Nephron progenitor cell (in vitro differentiated cells): ENCODE measurements at regions not wholly inside any gene's neighbourhood (a gene's known extent, or its start where the extent isn't known, plus 50 kb on each side); places are given as distances from the start of the nearest gene placed in this dataset.

Experiments used
- DNase-seq: peaks from one replicate; pipeline ENCODE4 v3.0.0; 2021
- H3K27ac Mint-ChIP-seq: 2 replicates; pipeline ENCODE4 v1.8.0; 2021; ENCODE audit warnings: mild to moderate bottlenecking, moderate library complexity, mixed read lengths
- H3K27me3 Mint-ChIP-seq: 2 replicates; pipeline ENCODE4 v1.8.0; 2021; ENCODE audit warnings: mild to moderate bottlenecking, low read depth, mixed read lengths; ENCODE audit not compliant: poor library complexity
- H3K36me3 Mint-ChIP-seq: 2 replicates; pipeline ENCODE4 v1.8.0; 2021; ENCODE audit warnings: low read depth, mixed read lengths
- H3K4me1 Mint-ChIP-seq: 2 replicates; pipeline ENCODE4 v1.8.0; 2021; ENCODE audit warnings: mixed read lengths
- H3K4me3 Mint-ChIP-seq: 2 replicates; pipeline ENCODE4 v1.8.0; 2021; ENCODE audit warnings: mild to moderate bottlenecking, moderate library complexity, mixed read lengths
- H3K9me3 Mint-ChIP-seq: 2 replicates; pipeline ENCODE4 v1.8.0; 2021; ENCODE audit warnings: mild to moderate bottlenecking, moderate library complexity, mixed read lengths
- CTCF ChIP-seq: fragments of 200-600 bp; sonication (generic); IDR thresholded peaks from 2 replicates; pipeline ENCODE4 v1.5.0; 2021; ENCODE audit warnings: antibody characterized with exemption

DNA sequence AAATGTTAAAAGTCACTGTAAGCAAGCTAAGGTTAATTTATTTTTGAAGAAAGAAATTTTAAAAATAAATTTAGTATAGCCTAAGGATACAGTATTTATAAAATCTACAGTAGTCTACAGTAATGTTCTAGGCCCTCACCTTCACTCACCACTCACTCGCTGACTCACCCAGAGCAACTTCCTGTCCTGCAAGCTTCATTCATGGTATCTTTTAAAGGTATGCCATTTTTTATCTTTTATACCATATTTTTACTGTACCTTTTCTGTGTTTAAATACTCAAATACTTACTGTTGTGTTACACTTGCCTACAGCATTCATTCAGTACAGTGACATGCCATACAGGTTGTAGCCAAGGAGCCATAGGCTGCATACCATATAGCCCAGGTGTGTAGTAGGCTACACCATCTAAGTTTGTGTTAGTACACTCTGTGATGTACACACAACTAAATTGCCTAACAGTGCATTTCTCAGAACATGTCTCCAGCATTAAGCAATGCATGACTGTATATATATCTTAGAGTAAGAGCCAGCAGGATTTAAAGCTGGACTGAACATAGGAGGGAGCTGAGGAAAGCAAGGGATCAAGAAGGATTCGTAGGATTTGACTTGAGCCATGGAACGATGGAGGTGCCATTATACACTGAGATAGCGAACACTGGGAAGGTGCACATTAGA, 83.1 kb upstream of the KLF7 start:
- peaks cover 26% of the 10 kb centered on the region for H3K4me1 Mint-ChIP-seq
- TF ChIP-seq CTCF = no peak
- H3K27me3 Mint-ChIP-seq = no peaks in the 10 kb centered on the region
- no peaks in the 10 kb centered on the region for H3K9me3 Mint-ChIP-seq
- H3K36me3 Mint-ChIP-seq = no peaks in the 10 kb centered on the region
- H3K4me3 Mint-ChIP-seq = no peak overlapping the region
- DNase-seq = no peak
- no peak overlapping the region for H3K27ac Mint-ChIP-seq

DNA sequence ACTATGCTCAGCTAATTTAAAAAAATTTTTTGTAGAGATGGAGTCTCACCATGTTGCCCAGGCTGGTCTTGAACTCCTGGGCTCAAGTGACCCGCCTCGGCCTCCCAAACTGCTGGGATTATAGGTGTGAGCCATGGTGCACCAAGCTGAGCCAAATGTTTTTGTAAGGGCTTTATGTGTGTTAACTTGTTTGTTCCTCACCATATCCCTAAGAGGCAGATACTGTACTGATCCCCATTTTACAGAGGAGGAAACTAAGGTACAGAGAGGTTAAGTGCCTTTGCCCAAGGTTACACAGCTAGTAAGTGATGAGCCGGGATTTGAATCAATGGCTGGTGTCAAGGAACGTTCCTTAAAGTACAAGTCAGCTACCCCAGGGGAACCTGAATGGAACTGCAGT, 85.3 kb upstream of the KLF7 start:
- no peaks in the 10 kb centered on the region for H3K36me3 Mint-ChIP-seq
- DNase-seq = no peak
- H3K9me3 Mint-ChIP-seq = no peaks in the 10 kb centered on the region
- TF ChIP-seq CTCF = no peak
- H3K4me1 Mint-ChIP-seq = peaks cover 17% of the 10 kb centered on the region
- H3K4me3 Mint-ChIP-seq = no peak overlapping the region
- H3K27ac Mint-ChIP-seq = no peak overlapping the region
- H3K27me3 Mint-ChIP-seq = no peaks in the 10 kb centered on the region

GRCh38 chr2:207251573-207252192, 85.9 kb upstream of the KLF7 start:
- DNase-seq = no peak
- Mint-ChIP-seq H3K27me3 (no peaks in the 10 kb centered on the region), H3K36me3 (no peaks in the 10 kb centered on the region), H3K4me1 (peaks cover 22% of the 10 kb centered on the region), H3K9me3 (no peaks in the 10 kb centered on the region), H3K27ac (no peak overlapping the region), H3K4me3 (no peak overlapping the region)
- TF ChIP-seq CTCF = no peak

- H3K4me1 Mint-ChIP-seq = peaks cover 28% of the 10 kb centered on the region
- no peak overlapping the region for H3K27ac Mint-ChIP-seq
- no peaks in the 10 kb centered on the region for H3K27me3 Mint-ChIP-seq
- no peak for DNase-seq
- TF ChIP-seq CTCF = no peak
- no peaks in the 10 kb centered on the region for H3K36me3 Mint-ChIP-seq
- H3K4me3 Mint-ChIP-seq = no peak overlapping the region
- H3K9me3 Mint-ChIP-seq = no peaks in the 10 kb centered on the region
These were observed 86.7 kb upstream of the KLF7 start for GRCh38 chr2:207252416-207252815.

GRCh38 chr2:207252979-207253645, 87.4 kb upstream of the KLF7 start:
- Mint-ChIP-seq H3K4me3 (no peak overlapping the region), H3K27ac (no peak overlapping the region), H3K4me1 (peaks cover 35% of the 10 kb centered on the region), H3K36me3 (no peaks in the 10 kb centered on the region), H3K9me3 (no peaks in the 10 kb centered on the region), H3K27me3 (no peaks in the 10 kb centered on the region)
- no peak for TF ChIP-seq CTCF
- no peak for DNase-seq
